HG03439 (cell line): ENCODE measurements at regions not wholly inside any gene's neighbourhood (a gene's known extent, or its start where the extent isn't known, plus 50 kb on each side); places are given as distances from the start of the nearest gene placed in this dataset.
"Not testable (repeated sequence)": the region's sequence is repeated elsewhere in the genome, so short reads cannot be mapped to it uniquely, and the experiment has no call there.

ENCODE experiments used
- ATAC-seq: cut with Tn5 transposase; IDR thresholded peaks from one replicate; pipeline ENCODE4 v1.9.1; 2021; ENCODE audit warnings: mild to moderate bottlenecking, moderate library complexity; ENCODE audit not compliant: unreplicated experiment

GRCh38 chr20:2203436-2203835 is 92.4 kb upstream of the TGM3 start:
- no peak for ATAC-seq

DNA sequence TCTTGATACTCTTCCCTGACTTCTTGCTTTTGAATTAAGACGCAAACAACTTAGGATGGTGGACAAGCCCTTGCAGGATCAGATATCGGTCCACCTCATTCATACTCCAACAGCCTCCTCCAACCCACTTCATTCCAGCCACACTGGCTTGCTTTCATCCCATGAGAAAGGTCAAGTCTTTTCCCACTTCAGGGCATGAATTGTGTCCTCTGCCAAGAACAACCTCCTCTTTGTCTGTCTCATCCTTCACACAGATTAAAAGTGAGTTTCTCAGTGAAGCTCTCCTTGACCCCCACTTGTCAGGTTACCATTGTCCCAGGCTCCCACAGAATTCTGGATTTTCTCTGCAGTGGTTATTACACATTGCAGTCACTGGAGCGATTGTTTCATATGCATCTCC is 91.8 kb upstream of the TGM3 start:
- ATAC-seq, result no peak

DNA sequence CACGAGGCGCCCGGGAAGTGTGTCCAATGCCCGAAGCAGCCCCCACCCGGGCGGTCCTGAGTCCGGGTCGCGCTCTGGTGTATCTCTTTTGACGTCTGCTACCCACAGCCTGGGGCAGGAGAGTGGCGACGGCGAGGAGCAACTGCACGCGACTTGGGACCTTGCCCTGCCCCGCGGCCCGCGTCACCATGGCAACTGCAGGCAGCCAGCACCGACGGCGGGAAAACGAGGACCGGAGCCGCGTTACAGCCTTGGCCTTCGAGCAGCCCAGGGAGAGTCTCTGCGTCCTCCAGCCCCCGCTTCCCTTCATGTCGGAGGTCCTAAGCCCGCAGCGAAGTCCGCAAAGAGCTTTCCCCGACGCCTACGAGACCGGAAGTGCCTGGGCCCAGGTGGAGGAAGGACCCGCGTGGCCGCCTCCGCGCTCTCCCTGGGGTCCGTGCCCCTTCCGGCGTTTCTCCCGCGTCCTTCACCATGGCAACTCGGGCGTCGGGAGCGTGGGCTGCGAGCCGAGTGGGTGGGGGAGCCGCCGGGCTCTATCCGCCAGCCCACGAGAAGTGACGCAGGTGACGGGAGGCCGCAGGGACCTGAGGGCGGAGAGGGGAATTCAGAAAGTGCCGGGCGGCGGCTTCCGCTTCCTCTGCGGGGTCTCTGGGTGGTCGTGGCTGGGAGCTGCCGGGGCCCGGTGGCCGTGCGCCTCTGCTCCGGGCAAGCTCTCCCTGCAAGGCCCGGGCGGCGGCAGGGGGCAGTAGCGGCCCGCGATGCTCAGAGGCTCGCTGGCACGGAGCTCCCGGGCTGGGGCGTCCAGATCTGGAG is 88.6 kb upstream of the TGM3 start:
- ATAC-seq, result peak; percentile 64

GRCh38 chr20:2207770-2208097 is 88.1 kb upstream of the TGM3 start:
- ATAC-seq, result no peak

DNA sequence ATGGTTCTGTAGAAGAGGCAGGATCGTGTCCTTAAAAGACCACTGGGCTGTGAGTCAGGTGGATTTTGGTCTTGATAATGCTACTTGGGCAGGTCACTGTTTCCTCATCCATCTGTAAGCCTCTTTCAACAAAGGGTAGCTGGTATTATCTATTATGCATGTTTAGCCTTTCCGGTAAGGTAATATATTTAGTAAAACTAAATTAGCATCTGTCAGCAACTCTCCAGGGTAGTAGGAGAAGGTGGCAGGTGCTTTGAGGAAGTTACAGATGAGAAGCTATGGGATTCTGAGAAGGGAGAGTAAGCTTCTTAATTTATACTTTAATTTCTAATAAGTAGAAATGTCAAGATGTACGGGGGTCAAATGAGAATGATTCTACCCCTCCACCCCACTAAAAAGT is 86.9 kb upstream of the TGM3 start:
- no peak for ATAC-seq

- no peak for ATAC-seq
Measured at GRCh38 chr20:2210646-2211552, 84.9 kb upstream of the TGM3 start.

DNA sequence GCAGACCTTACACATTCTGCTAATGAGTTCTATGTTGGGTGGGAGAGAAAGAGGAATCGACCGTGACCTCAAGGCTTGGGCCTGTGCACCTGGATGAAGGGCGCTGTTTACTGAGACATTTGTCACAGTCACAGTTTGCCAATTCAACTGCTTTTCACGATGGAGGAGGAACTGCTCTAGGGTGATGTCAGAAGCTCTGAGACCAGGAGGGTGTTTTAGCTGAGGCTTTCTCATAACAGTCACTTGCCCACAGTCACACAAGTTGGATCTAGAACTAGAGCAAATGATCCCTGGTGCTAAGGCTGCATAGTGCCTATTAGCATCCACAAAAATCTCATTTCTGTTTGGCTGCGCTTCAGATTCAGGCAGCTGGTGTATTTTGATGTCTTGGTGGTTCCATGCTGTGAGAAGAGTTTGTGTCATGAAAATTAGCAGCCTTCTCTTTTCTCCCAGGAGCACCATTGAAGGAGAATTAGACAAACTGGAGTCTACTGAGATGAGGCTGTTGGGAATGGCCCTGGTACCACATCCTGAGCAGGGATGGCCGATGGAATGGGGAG is 83.3 kb upstream of the TGM3 start:
- ATAC-seq, result no peak

- no peak for ATAC-seq
Measured at GRCh38 chr20:2213401-2213800, 82.4 kb upstream of the TGM3 start.

DNA sequence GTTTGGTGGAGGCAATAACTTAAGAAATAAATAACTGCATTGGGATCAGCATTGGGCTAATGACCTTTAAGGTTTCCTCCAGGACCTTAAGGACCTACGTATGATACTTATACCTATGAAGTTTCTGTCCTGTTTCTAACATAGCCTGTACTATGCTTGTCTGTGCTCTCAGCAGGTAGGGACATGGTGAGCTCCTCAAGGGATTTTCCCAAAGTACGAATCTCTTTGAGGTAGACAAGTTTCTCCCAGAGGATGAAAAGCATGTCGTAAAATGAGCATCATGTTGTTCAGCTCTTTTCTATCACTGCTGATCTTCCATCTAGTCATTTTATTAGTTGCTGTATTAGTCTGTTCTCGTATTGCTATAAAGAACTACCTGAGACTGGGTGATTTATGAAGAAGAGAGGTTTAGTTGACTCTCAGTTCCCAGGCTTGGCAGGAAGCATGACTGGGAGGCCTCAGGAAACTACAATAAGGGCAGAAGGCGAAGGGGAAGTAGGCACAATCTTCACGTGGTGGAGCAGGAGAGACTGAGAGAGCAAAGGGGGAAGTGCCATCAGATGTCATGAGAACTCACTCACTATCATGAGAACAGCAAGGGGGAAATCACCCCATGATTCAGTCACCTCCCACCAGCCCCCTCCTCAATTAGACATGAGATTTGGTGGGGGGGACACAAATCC is 77.8 kb upstream of the TGM3 start:
- no peak for ATAC-seq

DNA sequence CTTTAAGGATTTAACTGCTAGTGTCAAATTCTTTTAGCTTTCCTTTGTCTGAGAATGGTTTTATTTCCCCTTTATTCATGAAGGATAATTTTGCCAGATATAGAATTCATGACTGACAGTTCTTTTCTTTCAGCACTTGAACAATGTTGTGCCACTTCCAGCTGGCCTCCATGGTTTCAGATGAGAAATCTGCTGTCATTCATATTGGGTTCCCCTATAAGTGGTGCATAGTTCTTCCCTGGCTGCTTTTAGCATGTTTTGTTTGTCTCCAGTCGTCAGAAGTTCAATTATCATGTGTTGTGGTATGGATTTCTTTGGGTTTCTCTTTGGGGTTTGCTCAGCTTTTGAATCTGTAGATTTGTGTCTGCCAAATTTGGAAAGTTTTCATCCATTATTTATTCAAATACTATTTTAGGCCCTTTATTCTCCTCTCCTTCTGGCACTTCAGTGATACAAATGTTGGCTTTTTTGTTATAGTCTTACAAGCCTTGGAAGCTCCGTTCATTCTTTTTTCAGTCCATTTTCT is 76.3 kb upstream of the TGM3 start:
- ATAC-seq, result no peak

GRCh38 chr20:2220298-2220697 is 75.5 kb upstream of the TGM3 start:
- no peak for ATAC-seq

DNA sequence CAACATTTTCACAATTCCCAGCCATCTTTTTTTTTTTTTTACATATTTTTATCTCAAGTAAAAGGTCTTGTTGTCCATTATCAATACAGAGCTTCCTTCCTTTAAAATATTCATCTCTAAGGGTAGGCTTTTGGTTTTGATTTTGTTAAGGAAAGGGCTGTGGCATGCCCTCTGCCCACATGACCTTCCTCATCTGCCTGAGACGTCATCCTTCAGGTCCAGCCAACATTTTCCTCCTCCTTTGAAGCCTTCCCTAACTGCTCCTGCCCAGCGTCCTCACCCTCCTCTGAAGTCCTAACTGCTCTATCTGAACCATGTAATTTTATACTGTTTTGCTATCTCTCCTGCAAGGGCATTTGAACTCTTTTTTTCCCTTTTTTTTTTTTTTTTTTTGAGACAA is 73.9 kb upstream of the TGM3 start:
- ATAC-seq, result no peak

GRCh38 chr20:2223558-2224367 is 72.0 kb upstream of the TGM3 start:
- no peak for ATAC-seq

DNA sequence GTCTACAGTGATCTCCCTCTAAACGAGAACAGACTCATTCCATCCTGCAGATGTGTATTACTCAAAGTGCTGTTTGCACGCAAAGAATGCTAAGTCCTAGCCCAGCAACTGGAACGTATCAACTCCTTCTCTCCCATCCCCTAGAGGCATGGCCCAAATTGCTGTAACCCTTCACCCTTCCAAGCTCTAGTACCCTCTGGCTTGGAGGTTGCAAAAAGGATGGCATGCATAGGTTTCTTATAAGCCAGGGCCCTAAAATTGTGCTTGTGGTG is 71.5 kb upstream of the TGM3 start:
- no peak for ATAC-seq

DNA sequence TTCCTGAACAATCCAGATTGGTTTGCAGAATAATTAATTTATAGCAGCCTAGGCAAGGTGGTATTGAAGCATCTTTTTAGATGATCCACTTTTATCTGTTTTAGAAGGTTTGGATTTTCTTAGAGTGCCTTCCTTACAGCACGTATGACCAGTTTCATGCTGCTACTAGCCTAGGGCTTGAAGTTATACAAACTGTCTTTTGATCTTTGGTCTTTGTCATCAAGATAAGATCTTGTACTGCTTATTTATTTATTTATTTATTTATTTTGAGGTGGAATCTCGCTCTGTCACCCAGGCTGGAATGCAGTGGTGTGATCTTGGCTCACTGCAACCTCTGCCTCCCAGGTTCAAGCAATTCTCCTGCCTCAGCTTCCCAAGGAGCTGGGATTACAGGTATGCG is 68.5 kb upstream of the TGM3 start:
- not testable (repeated sequence) for ATAC-seq

- no peak for ATAC-seq
Measured at GRCh38 chr20:2227861-2228260, 67.9 kb upstream of the TGM3 start.

DNA sequence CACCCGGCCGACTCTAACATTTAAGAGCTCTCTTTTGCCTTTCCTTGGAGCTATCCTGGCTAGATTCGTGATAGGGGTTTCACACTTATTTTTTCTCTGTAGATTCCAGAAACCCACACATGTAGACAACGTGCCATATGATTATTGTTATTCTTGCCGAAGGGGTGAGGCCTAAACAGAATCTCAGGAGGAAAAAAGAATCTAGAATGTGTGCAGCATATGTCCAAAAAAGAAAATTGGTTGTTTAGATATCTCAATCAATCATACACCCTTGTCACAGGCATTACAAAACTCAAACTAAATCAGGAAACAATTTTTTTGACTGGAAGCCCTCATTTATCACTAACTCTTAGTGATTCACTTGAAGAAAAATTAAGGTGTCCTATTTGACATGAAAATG is 66.9 kb upstream of the TGM3 start:
- ATAC-seq, result no peak

DNA sequence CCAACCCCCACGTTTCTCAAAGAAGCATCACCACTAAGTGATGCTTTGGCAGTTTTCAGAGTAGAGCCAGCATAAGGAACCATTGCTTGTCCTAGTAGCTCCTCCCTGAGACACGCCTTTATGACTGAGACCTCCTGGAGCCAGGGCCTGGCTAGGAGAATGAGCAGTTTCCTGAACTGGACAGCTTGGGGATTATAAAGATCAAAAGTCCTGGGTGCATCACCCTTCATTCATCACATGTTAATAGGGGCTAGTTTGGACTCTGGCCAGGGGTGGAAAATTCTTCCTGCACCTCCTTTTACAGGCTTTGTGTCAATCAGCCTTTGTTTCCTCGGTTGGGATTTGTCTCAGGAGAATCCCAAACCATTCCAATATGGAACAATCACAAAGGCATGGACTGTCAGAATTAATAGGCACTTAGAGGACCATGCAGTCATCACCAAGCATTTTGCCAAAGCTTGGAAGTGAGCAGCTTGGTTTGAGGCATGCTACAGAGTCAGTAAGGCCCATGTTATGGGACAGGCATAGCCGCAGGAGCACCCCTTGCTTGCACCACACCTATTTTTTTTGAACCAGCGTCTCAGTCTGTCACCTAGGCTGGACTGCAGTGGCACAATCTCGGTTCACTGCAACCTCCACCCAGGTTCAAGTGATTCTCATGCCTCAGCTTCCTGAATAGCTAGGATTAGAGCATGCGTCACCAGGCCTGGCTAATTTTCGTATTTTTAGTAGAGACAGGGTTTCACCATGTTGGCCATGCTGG is 64.9 kb upstream of the TGM3 start:
- ATAC-seq, result no peak

DNA sequence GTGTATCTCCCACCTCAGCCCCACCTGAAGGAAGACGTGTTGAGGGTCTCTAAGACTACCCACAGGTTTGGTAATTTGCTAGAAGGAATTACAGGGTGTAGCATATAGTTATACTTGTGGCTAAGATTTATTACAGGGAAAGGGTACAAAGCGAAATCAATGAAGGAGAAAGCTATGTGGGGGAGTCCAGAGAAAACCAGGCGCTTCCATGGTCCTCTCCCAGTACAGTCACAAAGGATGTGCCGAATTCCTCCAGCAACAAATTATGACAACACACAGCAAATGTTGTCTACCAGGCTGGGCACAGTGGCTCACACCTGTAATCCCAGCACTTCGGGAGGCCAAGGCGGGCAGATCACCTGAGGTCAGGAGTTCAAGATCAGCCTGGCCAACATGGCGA is 64.1 kb upstream of the TGM3 start:
- ATAC-seq, result no peak
